ENCODE measurements at regions not wholly inside any gene's neighbourhood (a gene's known extent, or its start where the extent isn't known, plus 50 kb on each side); places are given as distances from the start of the nearest gene placed in this dataset.

GRCh38 chr10:62613859-62614258, 190.7 kb upstream of the ADO start:
- TF ChIP-seq POLR2A (IDR thresholded peaks at IDR 0.05; ENCODE audit: low read depth, low read length) (no peak), POLR2AphosphoS5 (IDR thresholded peaks at IDR 0.05; ENCODE audit: insufficient read depth, low read depth, low read length) (no peak), CTCF (IDR thresholded peaks at IDR 0.05; ENCODE audit: extremely low read depth in 1 of 2, insufficient read depth in 1 of 2, low read depth in 1 of 2, low read length in 2 of 2) (no peak), EZH2 (IDR thresholded peaks at IDR 0.05; ENCODE audit: borderline replicate concordance, low read depth, low read length, severe bottlenecking) (no peak), MYC (IDR thresholded peaks at IDR 0.05; ENCODE audit: low read depth, low read length) (no peak), GATA2 (IDR thresholded peaks at IDR 0.05; ENCODE audit: insufficient read depth, insufficient read length, low read depth, low read length) (no peak), JUN (IDR thresholded peaks at IDR 0.05; ENCODE audit: borderline replicate concordance, insufficient read depth, insufficient read length, low read depth) (no peak), FOS (IDR thresholded peaks at IDR 0.05; ENCODE audit: borderline replicate concordance, insufficient read depth, low read length) (no peak)
- TF ChIP-seq, protein P1, sequence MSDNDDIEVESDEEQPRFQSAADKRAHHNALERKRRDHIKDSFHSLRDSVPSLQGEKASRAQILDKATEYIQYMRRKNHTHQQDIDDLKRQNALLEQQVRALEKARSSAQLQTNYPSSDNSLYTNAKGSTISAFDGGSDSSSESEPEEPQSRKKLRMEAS (IDR thresholded peaks at IDR 0.05; ENCODE audit: insufficient read depth, insufficient read length), result no peak
